IPS-NIHi11 (cell line): ENCODE measurements at regions not wholly inside any gene's neighbourhood (a gene's known extent, or its start where the extent isn't known, plus 50 kb on each side); places are given as distances from the start of the nearest gene placed in this dataset.
A peak's percentile ranks its signal among the peaks of the same experiment; 100 is the strongest.
"Not testable (repeated sequence)": the region's sequence is repeated elsewhere in the genome, so short reads cannot be mapped to it uniquely, and the experiment has no call there.

Experiments
- DNase-seq: peaks from one replicate; pipeline ENCODE4 v3.0.0; 2012; ENCODE audit warnings: mixed read lengths, low spot score

GRCh38 chr16:51977506-51977905 is 569.4 kb downstream of the TOX3 start:
- DNase-seq: not testable (repeated sequence)

GRCh38 chr16:51971184-51971583 is 575.8 kb downstream of the TOX3 start:
- DNase-seq: peak; percentile 44

GRCh38 chr16:51968749-51969148 is 578.2 kb downstream of the TOX3 start:
- no peak for DNase-seq

GRCh38 chr16:51967646-51968045 is 579.3 kb downstream of the TOX3 start:
- DNase-seq: no peak

- DNase-seq: no peak
Observed at GRCh38 chr16:51960931-51961330, 586.0 kb downstream of the TOX3 start.

GRCh38 chr16:51953286-51953985 is 593.5 kb downstream of the TOX3 start:
- DNase-seq: no peak

- no peak for DNase-seq
Observed at GRCh38 chr16:51952500-51952899, 594.4 kb downstream of the TOX3 start.

GRCh38 chr16:51951668-51952298 is 595.2 kb downstream of the TOX3 start:
- peak; percentile 35 for DNase-seq

GRCh38 chr16:51950118-51950780 is 596.7 kb downstream of the TOX3 start:
- no peak for DNase-seq

GRCh38 chr16:51949282-51949681 is 597.7 kb downstream of the TOX3 start:
- DNase-seq: no peak

GRCh38 chr16:51941412-51941811 is 605.5 kb downstream of the TOX3 start:
- DNase-seq: peak; percentile 33

- DNase-seq: no peak
Observed at GRCh38 chr16:51940183-51940582, 606.8 kb downstream of the TOX3 start.

- DNase-seq: no peak
Observed at GRCh38 chr16:51939378-51939871, 607.5 kb downstream of the TOX3 start.

- DNase-seq: no peak
Observed at GRCh38 chr16:51938861-51939260, 608.1 kb downstream of the TOX3 start.

GRCh38 chr16:51937771-51938170 is 609.2 kb downstream of the TOX3 start:
- DNase-seq: no peak

GRCh38 chr16:51936846-51937245 is 610.1 kb downstream of the TOX3 start:
- DNase-seq: no peak

GRCh38 chr16:51932317-51932716 is 614.6 kb downstream of the TOX3 start:
- no peak for DNase-seq

- no peak for DNase-seq
Observed at GRCh38 chr16:51931653-51932052, 615.3 kb downstream of the TOX3 start.

- DNase-seq: no peak
Observed at GRCh38 chr16:51924744-51925143, 622.2 kb downstream of the TOX3 start.

- DNase-seq: no peak
Observed at GRCh38 chr16:51922476-51922875, 624.5 kb downstream of the TOX3 start.

GRCh38 chr16:51919736-51920135 is 627.2 kb downstream of the TOX3 start:
- DNase-seq: no peak

GRCh38 chr16:51916814-51917213 is 630.1 kb downstream of the TOX3 start:
- DNase-seq: no peak

GRCh38 chr16:51916231-51916630 is 630.7 kb downstream of the TOX3 start:
- DNase-seq: no peak
